Lower lobe of right lung (tissue), 2 donors: ENCODE measurements at regions not wholly inside any gene's neighbourhood (a gene's known extent, or its start where the extent isn't known, plus 50 kb on each side); places are given as distances from the start of the nearest gene placed in this dataset.

Source experiments
- ATAC-seq, 2 donors: fragments of 200-7000 bp; cut with Tn5 transposase; one replicate each; pipeline ENCODE4 v1.9.1; 2020 to 2022; ENCODE audit warnings: mild to moderate bottlenecking in 2 of 2, moderate library complexity in 2 of 2
- DNase-seq: peaks from one replicate; pipeline ENCODE4 v3.0.0-alpha.2; 2020
- H3K27ac ChIP-seq: fragments of 200-600 bp; one replicate; pipeline ENCODE4 v1.8.0; 2022
- H3K27me3 ChIP-seq: fragments of 200-600 bp; one replicate; pipeline ENCODE4 v1.8.0; 2022; ENCODE audit warnings: low read depth
- H3K36me3 ChIP-seq: fragments of 200-600 bp; one replicate; pipeline ENCODE4 v1.8.0; 2022; ENCODE audit warnings: mild to moderate bottlenecking
- H3K4me1 ChIP-seq: fragments of 200-600 bp; one replicate; pipeline ENCODE4 v1.8.0; 2022
- H3K4me3 ChIP-seq: fragments of 200-600 bp; one replicate; pipeline ENCODE4 v1.8.0; 2022; ENCODE audit warnings: mild to moderate bottlenecking
- H3K9me3 ChIP-seq: fragments of 200-600 bp; one replicate; pipeline ENCODE4 v1.8.0; 2022
- intact Hi-C: fragments of 100-400 bp; cut with DNase I; formaldehyde crosslinking; loops from one replicate; pipeline ENCODE4 v1.11.0; 2022
- TF ChIP-seq, protein P1 (sequence below): fragments of 200-600 bp; IDR thresholded peaks from one replicate; pipeline ENCODE4 v1.8.0; 2022; ENCODE audit warnings: antibody characterized with exemption, mild to moderate bottlenecking
- donor health status: DM: no; HTN: yes; CAD: no; lungs with severe emphysema.

GRCh38 chrX:40199704-40200103 is 101.9 kb upstream of the BCOR start:
- no peaks in the 10 kb centered on the region for H3K9me3 ChIP-seq
- no peaks in the 10 kb centered on the region for H3K27me3 ChIP-seq
- no peaks in the 10 kb centered on the region for H3K4me1 ChIP-seq
- no peak overlapping the region for H3K4me3 ChIP-seq
- intact Hi-C loops = no loop called here
- TF ChIP-seq, protein P1, sequence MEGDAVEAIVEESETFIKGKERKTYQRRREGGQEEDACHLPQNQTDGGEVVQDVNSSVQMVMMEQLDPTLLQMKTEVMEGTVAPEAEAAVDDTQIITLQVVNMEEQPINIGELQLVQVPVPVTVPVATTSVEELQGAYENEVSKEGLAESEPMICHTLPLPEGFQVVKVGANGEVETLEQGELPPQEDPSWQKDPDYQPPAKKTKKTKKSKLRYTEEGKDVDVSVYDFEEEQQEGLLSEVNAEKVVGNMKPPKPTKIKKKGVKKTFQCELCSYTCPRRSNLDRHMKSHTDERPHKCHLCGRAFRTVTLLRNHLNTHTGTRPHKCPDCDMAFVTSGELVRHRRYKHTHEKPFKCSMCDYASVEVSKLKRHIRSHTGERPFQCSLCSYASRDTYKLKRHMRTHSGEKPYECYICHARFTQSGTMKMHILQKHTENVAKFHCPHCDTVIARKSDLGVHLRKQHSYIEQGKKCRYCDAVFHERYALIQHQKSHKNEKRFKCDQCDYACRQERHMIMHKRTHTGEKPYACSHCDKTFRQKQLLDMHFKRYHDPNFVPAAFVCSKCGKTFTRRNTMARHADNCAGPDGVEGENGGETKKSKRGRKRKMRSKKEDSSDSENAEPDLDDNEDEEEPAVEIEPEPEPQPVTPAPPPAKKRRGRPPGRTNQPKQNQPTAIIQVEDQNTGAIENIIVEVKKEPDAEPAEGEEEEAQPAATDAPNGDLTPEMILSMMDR = no peak
- no peaks in the 10 kb centered on the region for H3K36me3 ChIP-seq
- no peak for DNase-seq
- no peak overlapping the region for H3K27ac ChIP-seq
- ATAC-seq = no peak

DNA sequence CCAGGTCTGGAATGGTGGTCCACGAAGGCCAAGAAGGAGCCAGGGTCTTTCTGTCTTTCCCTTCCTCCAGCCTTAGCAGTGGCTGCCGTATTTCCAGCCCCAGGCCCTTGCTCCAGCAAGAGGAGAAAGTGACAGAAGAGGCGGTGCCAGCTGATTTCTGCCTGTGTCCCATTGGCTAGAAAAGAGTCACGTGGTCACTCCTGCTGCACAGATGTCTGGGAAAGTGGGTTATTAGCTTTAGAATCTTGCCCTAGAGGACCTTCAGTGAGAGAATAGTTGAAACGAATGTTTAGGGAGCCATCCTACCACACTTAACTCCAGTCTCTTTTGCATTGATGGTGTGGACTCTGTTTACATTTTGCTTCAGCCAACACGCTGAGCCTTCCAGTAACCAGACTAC is 99.3 kb upstream of the BCOR start:
- intact Hi-C loops = no loop called here
- H3K27ac ChIP-seq = no peak overlapping the region
- no peaks in the 10 kb centered on the region for H3K4me1 ChIP-seq
- no peaks in the 10 kb centered on the region for H3K36me3 ChIP-seq
- H3K4me3 ChIP-seq = no peak overlapping the region
- DNase-seq = no peak
- H3K27me3 ChIP-seq = no peaks in the 10 kb centered on the region
- ATAC-seq = no peak
- no peaks in the 10 kb centered on the region for H3K9me3 ChIP-seq
- TF ChIP-seq, protein P1 = no peak

DNA sequence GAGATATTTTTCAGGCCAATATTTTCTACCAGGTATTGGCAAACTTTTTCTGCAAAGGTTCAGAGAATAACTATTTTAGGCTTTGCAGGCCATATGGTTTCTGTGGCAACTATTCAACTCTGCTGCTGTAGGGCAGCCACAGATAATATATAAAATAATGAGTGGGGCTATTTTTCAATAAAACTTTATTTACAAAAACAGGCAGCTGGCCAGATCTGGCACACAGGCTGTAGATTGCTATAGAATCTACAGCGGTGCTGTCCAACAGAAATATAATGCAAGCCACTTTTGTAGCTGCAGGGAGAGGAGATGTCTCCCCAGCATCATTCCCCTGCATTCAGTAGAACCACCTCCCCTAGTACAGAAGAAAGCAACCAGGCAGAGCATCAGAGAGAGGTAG is 97.6 kb upstream of the BCOR start:
- H3K27me3 ChIP-seq = no peaks in the 10 kb centered on the region
- no peaks in the 10 kb centered on the region for H3K4me1 ChIP-seq
- no peaks in the 10 kb centered on the region for H3K36me3 ChIP-seq
- no peak for ATAC-seq
- no peak overlapping the region for H3K27ac ChIP-seq
- no peak overlapping the region for H3K4me3 ChIP-seq
- intact Hi-C loops = no loop called here
- TF ChIP-seq, protein P1 = no peak
- H3K9me3 ChIP-seq = no peaks in the 10 kb centered on the region
- DNase-seq = no peak

- DNase-seq = no peak
- ATAC-seq = no peak
- TF ChIP-seq, protein P1 = no peak
- H3K4me1 ChIP-seq = no peaks in the 10 kb centered on the region
- intact Hi-C loops = no loop called here
- H3K27me3 ChIP-seq = no peaks in the 10 kb centered on the region
- H3K9me3 ChIP-seq = no peaks in the 10 kb centered on the region
- no peaks in the 10 kb centered on the region for H3K36me3 ChIP-seq
- no peak overlapping the region for H3K27ac ChIP-seq
- H3K4me3 ChIP-seq = no peak overlapping the region
These were observed 94.4 kb upstream of the BCOR start for GRCh38 chrX:40192196-40192595.

- Histone ChIP-seq H3K4me3 (no peak overlapping the region), H3K36me3 (no peaks in the 10 kb centered on the region), H3K27ac (no peak overlapping the region), H3K9me3 (no peaks in the 10 kb centered on the region), H3K27me3 (no peaks in the 10 kb centered on the region), H3K4me1 (no peaks in the 10 kb centered on the region)
- DNase-seq = no peak
- TF ChIP-seq, protein P1 = no peak
- no peak for ATAC-seq
- intact Hi-C loops = no loop called here
These were observed 91.9 kb upstream of the BCOR start for GRCh38 chrX:40189637-40190036.
